GM15510 (cell line): ENCODE measurements at regions not wholly inside any gene's neighbourhood (a gene's known extent, or its start where the extent isn't known, plus 50 kb on each side); places are given as distances from the start of the nearest gene placed in this dataset.

Source experiments
- POLR2A ChIP-seq: IDR thresholded peaks from 3 replicates; pipeline ENCODE4 v1.6.1; 2011; ENCODE audit warnings: borderline replicate concordance; ENCODE audit not compliant: insufficient read length; ENCODE audit errors: extremely low read depth

- no peak for TF ChIP-seq POLR2A
These were observed 81.6 kb downstream of the HHIPL2 start for GRCh38 chr1:222466150-222466865.

DNA sequence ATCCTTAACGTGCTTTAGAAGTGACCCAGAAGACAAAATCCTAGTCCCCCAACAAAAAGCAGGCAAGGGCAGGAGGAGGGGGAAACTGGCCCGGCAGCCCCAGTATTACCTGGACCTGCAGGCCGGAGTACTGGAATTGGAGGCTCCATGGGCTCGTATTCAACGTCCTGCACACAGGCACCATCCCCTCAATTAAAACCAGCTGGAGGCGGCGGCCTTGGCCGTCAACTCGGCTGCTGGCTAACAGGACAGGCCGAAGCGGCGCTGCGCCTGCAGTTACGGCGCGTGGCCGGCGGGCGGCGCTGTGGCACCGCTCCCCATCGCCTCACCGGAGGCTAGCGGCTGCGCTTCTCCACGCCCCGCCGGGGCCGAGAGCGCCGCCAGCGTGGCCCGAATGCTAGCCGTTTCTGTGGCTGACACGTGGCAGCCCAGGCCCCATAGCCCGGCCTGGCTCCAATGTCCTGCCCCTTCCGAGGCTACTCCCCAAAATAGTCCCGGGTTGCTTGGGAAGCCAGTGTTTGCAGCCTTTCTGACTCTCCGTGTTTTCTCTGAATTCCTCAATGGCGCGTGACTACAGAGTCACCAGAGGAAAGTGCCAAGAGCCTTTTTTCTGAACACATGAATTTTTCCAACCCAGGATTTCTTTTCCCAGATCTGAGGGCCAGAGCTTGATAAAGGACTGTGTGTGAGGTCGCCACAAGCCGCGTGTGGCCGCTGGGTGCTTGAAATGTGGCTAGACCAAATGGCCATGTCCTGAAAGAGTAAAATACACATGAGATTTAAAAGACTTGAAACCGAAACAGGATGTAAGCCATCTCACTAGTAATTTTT is 82.5 kb downstream of the HHIPL2 start:
- TF ChIP-seq POLR2A = peak; percentile 19

GRCh38 chr1:222464841-222465210 is 83.1 kb downstream of the HHIPL2 start:
- no peak for TF ChIP-seq POLR2A

DNA sequence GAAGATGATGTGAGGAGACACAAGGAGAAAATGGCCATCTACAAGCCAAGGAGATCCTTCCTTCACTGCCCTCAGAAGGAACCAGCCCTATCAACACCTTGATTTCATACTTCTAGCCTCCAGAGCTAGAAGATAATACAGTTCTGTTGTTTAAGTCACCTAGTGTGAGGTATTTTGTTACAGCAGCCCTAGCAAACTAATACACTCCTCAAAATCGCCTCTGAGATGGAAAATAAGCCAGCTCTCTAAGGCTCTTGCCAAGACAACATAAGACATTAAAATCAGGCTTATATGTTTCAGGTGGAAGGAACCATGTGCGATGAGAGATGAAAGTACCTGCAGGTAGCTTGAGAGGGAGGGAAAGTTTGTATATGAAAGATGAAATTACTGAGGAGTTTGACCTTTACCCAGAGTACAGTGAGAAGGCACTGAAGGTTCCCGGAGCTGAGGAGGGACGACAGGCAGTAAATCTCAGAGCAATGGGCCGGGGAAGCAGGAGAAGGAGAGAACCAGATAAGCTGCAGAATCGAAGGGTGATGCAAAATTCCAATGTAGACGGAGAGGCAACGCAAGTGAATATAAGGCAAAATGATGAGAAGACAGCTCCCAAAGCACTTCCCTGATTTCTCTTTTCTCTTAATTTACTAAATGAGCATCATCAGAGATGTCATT is 84.7 kb downstream of the HHIPL2 start:
- no peak for TF ChIP-seq POLR2A

GRCh38 chr1:222462601-222463000 is 85.3 kb downstream of the HHIPL2 start:
- no peak for TF ChIP-seq POLR2A

DNA sequence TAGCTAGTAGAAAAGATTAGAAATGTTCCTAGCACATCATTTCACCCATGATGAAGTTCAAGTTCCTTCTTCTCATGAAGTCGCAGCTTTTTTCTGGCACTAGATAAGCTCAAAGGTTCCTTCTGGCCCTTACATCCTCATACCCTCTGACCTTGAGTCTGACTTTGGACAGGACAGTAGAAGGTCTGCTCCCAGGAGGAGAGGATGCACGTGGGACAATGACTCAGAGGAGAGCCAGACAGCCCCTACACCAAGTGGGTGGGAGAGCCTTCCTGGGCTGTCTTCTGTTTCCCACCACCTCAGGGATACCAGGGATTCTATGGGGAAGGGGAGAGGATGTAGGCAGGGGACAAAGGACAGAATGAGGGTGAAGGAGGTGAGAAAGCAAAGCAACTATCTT is 86.0 kb downstream of the HHIPL2 start:
- no peak for TF ChIP-seq POLR2A

DNA sequence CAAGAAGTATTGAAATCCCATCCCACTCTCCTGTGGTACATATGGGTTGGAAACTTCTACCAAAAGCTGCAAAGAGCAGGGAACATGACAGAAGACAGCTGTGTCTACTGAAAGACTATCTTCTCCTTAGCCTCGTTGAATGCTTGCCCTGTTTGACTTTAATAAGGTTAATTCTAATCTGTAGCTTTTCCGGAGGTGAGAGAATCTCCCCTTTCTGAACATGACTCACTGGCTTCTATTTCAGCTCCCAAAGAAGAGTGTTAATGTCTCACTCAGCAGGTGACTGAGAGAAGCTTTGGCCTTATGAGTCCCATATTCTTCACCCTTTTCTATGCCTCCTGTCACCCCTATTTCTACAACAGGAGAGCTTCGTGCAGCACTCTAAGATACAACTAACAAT is 88.3 kb downstream of the HHIPL2 start:
- TF ChIP-seq POLR2A = no peak

DNA sequence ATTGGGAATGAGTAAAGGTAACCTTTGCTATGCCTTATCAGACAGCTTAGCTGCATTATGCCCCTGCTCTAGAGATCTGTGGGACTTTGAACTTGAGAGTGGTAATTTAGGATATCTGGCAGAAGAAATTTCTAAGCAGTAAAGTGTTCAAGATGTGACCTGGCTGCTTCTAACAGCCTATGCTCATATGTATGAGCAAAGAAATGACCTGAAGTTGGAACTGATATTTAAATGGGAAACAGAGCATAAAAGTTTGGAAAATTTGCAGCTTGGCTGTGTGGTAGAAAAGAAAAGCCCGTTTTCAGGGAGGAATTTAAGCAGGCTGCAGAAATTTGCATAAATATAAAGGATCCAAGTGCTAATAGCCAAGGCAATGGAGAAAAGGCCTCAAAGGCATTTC is 90.4 kb downstream of the HHIPL2 start:
- no peak for TF ChIP-seq POLR2A

DNA sequence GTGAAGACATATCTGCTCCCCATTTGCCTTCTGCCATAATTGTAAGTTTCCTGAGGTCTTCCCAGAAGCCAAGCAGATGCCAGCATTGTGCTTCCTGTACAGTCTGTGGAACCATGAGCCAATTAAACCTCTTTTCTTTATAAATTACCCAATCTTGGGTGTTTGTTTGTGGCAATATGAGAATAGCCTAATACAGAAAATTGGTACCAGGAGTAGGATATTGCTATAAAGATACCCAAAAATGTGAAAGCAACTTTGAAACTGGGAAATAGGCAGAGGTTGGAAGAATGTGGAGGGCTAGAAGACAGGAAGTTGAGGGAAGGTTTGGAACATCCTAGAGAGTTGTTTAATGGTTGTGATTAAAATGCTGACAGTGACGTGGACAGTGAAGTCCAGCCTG is 90.8 kb downstream of the HHIPL2 start:
- TF ChIP-seq POLR2A = no peak

DNA sequence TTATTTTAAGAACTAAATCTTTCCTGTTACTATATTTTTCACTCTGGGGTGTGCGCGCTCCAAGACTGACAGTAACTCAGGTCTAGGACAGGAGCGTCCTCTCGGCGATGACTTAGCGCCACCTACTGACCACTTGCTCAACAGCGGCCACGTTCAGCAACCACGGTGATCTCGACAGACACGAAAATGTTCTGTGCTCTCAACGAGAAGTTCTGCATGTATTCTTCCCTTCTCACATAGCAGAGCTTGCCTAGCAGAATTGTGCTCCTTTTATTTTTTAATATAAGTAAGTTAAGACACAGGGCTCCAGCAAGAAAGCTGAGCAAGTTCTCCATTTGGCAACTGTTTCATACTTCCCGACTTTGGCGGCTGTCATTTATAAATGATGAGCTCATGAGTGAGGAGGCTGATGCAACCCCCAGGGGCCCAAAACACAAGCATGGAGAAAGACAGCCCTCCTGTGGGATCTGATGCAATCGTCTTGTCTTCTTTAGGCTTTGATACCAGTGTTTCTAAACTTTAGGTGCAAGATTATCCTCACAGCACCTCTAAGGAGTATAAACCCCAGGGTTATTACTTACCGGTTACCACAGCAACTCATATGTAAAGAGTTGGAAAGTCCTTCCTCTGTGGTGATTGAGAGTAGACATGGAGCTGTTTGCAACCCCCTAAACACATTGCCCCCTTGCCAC is 92.6 kb downstream of the HHIPL2 start:
- no peak for TF ChIP-seq POLR2A

- no peak for TF ChIP-seq POLR2A
These were observed 93.1 kb downstream of the HHIPL2 start for GRCh38 chr1:222454782-222455181.

- no peak for TF ChIP-seq POLR2A
These were observed 93.7 kb downstream of the HHIPL2 start for GRCh38 chr1:222454186-222454585.

GRCh38 chr1:222452031-222452430 is 95.9 kb downstream of the HHIPL2 start:
- no peak for TF ChIP-seq POLR2A

DNA sequence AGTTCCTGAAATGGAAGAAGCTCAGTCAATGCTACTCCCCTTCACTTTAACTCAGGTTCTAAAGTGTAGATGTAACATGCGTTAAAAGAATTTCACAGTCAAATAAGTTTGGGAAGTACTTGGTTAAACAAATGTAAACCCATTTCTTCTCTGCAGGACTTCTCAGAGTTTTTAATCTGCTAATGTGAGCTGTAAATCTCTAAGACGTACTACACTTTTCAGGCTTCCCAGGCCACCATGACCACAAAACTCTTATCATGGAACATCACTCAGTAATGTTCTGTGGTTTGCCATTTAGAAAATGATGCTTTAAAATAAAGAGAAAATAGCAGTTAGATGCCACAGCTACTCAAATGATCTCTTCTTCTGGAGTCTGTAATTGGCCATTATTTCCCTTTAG is 104.3 kb downstream of the HHIPL2 start:
- TF ChIP-seq POLR2A = no peak

DNA sequence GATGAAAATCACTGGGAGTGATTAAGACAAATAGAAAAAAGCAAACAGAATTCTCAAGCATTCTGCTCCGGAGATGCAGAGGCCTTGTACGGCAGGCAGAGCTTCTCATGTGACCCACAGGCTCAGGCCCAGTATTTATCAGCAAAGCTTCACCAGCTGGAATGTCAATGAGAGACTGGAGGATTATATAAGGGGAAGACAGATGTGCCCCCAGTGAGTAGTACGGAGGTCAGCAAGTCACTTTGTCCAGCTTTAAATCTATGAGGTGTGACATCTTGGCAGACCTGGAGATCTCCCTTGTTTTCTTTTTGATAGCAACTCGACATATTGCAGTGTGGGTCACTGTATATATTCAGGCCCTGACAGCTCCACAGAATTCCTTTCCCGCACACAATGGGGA is 106.8 kb downstream of the HHIPL2 start:
- TF ChIP-seq POLR2A = no peak
